Keratinocyte (primary cell): ENCODE measurements at regions not wholly inside any gene's neighbourhood (a gene's known extent, or its start where the extent isn't known, plus 50 kb on each side); places are given as distances from the start of the nearest gene placed in this dataset.

Experiments
- DNase-seq: peaks from one replicate; pipeline ENCODE4 v3.0.0-alpha.2; 2011; ENCODE audit warnings: low read depth, missing footprints, low spot score
- FAIRE-seq: peaks from 2 replicates; lab custom pipeline; 2011; peaks lifted over from hg19 to GRCh38; lab: Jason Lieb, UNC
- H2AFZ ChIP-seq: 2 replicates; pipeline ENCODE4 v1.6.0; 2012; ENCODE audit warnings: low read length, control low read depth, inconsistent platforms; ENCODE audit not compliant: control insufficient read depth
- H3K27ac ChIP-seq: 2 replicates; pipeline ENCODE4 v1.5.1; 2011; ENCODE audit warnings: low read length; ENCODE audit not compliant: control insufficient read depth, insufficient read depth
- H3K27me3 ChIP-seq: 3 replicates; pipeline ENCODE4 v1.6.0; 2011; ENCODE audit warnings: low read length; ENCODE audit not compliant: control insufficient read depth, insufficient read depth; ENCODE audit errors: extremely low read depth
- H3K36me3 ChIP-seq, 2 experiments: 2 replicates in 1 of 2; 3 replicates in 1 of 2; pipeline ENCODE4 v1.5.1; 2011; ENCODE audit warnings: low read length in 2 of 2, mild to moderate bottlenecking in 1 of 2; ENCODE audit not compliant: control insufficient read depth in 2 of 2, insufficient read depth in 2 of 2; ENCODE audit errors: extremely low read depth in 1 of 2
- H3K4me1 ChIP-seq: 3 replicates; pipeline ENCODE4 v1.5.1; 2011; ENCODE audit warnings: low read length; ENCODE audit not compliant: control insufficient read depth, insufficient read depth; ENCODE audit errors: extremely low read depth
- H3K4me2 ChIP-seq: 3 replicates; pipeline ENCODE4 v1.6.0; 2011; ENCODE audit warnings: low read depth, low read length; ENCODE audit not compliant: control insufficient read depth, insufficient read depth; ENCODE audit errors: extremely low read depth
- H3K4me3 ChIP-seq, 3 experiments: fragments of 200-600 bp in 1 of 3; sonication (generic) in 1 of 3; 2 replicates in 2 of 3; 3 replicates in 1 of 3; pipeline ENCODE4 v1.5.1; 2011 to 2016; ENCODE audit warnings: low read length in 3 of 3, mild to moderate bottlenecking in 3 of 3, control low read depth in 2 of 3, inconsistent platforms in 1 of 3, low read depth in 1 of 3, mixed read lengths in 1 of 3, mixed run types in 1 of 3, moderate library complexity in 1 of 3; ENCODE audit not compliant: control insufficient read depth in 2 of 3, insufficient read depth in 2 of 3; ENCODE audit errors: extremely low read depth in 1 of 3
- H3K79me2 ChIP-seq: 2 replicates; pipeline ENCODE4 v1.6.0; 2012; ENCODE audit warnings: low read length; ENCODE audit not compliant: control insufficient read depth, insufficient read depth
- H3K9ac ChIP-seq: 3 replicates; pipeline ENCODE4 v1.6.0; 2011; ENCODE audit warnings: low read length; ENCODE audit not compliant: control insufficient read depth, insufficient read depth; ENCODE audit errors: extremely low read depth
- H3K9me1 ChIP-seq: 3 replicates; pipeline ENCODE4 v1.6.0; 2011; ENCODE audit warnings: low read length; ENCODE audit not compliant: control insufficient read depth, insufficient read depth; ENCODE audit errors: extremely low read depth
- H3K9me3 ChIP-seq: 2 replicates; pipeline ENCODE4 v1.5.1; 2012; ENCODE audit warnings: low read depth, low read length; ENCODE audit not compliant: control insufficient read depth
- H4K20me1 ChIP-seq: 3 replicates; pipeline ENCODE4 v1.6.0; 2011; ENCODE audit warnings: low read length; ENCODE audit not compliant: control insufficient read depth, insufficient read depth; ENCODE audit errors: extremely low read depth
- CTCF ChIP-seq, 3 experiments: IDR thresholded peaks in 1 of 3; conservative IDR thresholded peaks in 1 of 3; optimal IDR thresholded peaks in 1 of 3; 2 replicates in 2 of 3; 3 replicates in 1 of 3; pipeline versions ENCODE3 to v1.5.1; 2011; ENCODE audit warnings: low read length in 3 of 3, mild to moderate bottlenecking in 3 of 3, moderate library complexity in 2 of 3, control low read depth in 1 of 3, inconsistent platforms in 1 of 3; ENCODE audit not compliant: insufficient read depth in 2 of 3; ENCODE audit errors: extremely low read depth in 1 of 3
- EZH2 ChIP-seq: IDR thresholded peaks from one replicate; pipeline ENCODE4 v1.6.1; 2012; ENCODE audit warnings: inconsistent platforms, mild to moderate bottlenecking, low read length, moderate library complexity
- dilution Hi-C: fragments of 300-500 bp; cut with MboI; formaldehyde crosslinking; loops from one replicate; pipeline ENCODE4 v1.7.0; 2020; ENCODE audit warnings: low sequenced_read_pairs; ENCODE audit not compliant: extremely low pct_ligation_motif_present

GRCh38 chr12:85363382-85364190 lies 83.6 kb downstream of the ALX1 start:
- dilution Hi-C loops = no loop called here
- Histone ChIP-seq H3K79me2 (no peaks in the 10 kb centered on the region), H3K9me3 (no peaks in the 10 kb centered on the region), H3K4me3 (no peak overlapping the region), H2AFZ (no peak overlapping the region), H3K27ac (no peak overlapping the region), H3K9ac (no peak overlapping the region), H3K36me3 (no peaks in the 10 kb centered on the region), H3K4me1 (no peaks in the 10 kb centered on the region), H4K20me1 (no peaks in the 10 kb centered on the region), H3K9me1 (no peaks in the 10 kb centered on the region), H3K27me3 (no peaks in the 10 kb centered on the region), H3K4me2 (no peak overlapping the region)
- DNase-seq = no peak
- FAIRE-seq = no peak
- no peak for TF ChIP-seq EZH2
- TF ChIP-seq CTCF (optimal IDR thresholded peaks at IDR 0.05 in 1 of 3, IDR thresholded peaks at IDR 0.05 in 1 of 3, conservative IDR thresholded peaks at IDR 0.05 in 1 of 3; ENCODE audit: extremely low read depth in 1 of 3, insufficient read depth in 2 of 3, low read length in 3 of 3) = no peak

- no peaks in the 10 kb centered on the region for H3K27me3 ChIP-seq
- dilution Hi-C loops = no loop called here
- H3K79me2 ChIP-seq = no peaks in the 10 kb centered on the region
- H3K9me3 ChIP-seq = no peaks in the 10 kb centered on the region
- H3K36me3 ChIP-seq = no peaks in the 10 kb centered on the region
- no peaks in the 10 kb centered on the region for H3K9me1 ChIP-seq
- no peaks in the 10 kb centered on the region for H3K4me1 ChIP-seq
- no peak overlapping the region for H2AFZ ChIP-seq
- TF ChIP-seq CTCF (optimal IDR thresholded peaks at IDR 0.05 in 1 of 3, IDR thresholded peaks at IDR 0.05 in 1 of 3, conservative IDR thresholded peaks at IDR 0.05 in 1 of 3; ENCODE audit: extremely low read depth in 1 of 3, insufficient read depth in 2 of 3, low read length in 3 of 3) (no peak), EZH2 (no peak)
- no peak overlapping the region for H3K9ac ChIP-seq
- DNase-seq (no peak), FAIRE-seq (no peak)
- H3K4me2 ChIP-seq = no peak overlapping the region
- H3K27ac ChIP-seq = no peak overlapping the region
- no peak overlapping the region for H3K4me3 ChIP-seq
- no peaks in the 10 kb centered on the region for H4K20me1 ChIP-seq
Measured at GRCh38 chr12:85367936-85368335, 87.9 kb downstream of the ALX1 start.
